PFSK-1 (cell line): ENCODE measurements at regions not wholly inside any gene's neighbourhood (a gene's known extent, or its start where the extent isn't known, plus 50 kb on each side); places are given as distances from the start of the nearest gene placed in this dataset.
A peak's percentile ranks its signal among the peaks of the same experiment; 100 is the strongest.

Source experiments
- FOXP2 ChIP-seq: optimal IDR thresholded peaks from 2 replicates; pipeline ENCODE3; 2011; ENCODE audit warnings: borderline replicate concordance, control low read depth, inconsistent platforms; ENCODE audit not compliant: insufficient read depth; ENCODE audit errors: extremely low read length, extremely low read depth
- POLR2AphosphoS5 ChIP-seq: IDR thresholded peaks from 2 replicates; pipeline ENCODE4 v1.6.1; 2012; ENCODE audit warnings: low read depth, mild to moderate bottlenecking, control low read depth, low read length, moderate library complexity
- SIN3A ChIP-seq: IDR thresholded peaks from 2 replicates; pipeline ENCODE4 v1.6.1; 2012; ENCODE audit warnings: mild to moderate bottlenecking, low read length, moderate library complexity, borderline replicate concordance; ENCODE audit not compliant: insufficient read depth
- TAF1 ChIP-seq: IDR thresholded peaks from 2 replicates; pipeline ENCODE4 v1.6.1; 2012; ENCODE audit warnings: low read length, control low read depth, borderline replicate concordance; ENCODE audit not compliant: insufficient read depth
- TF ChIP-seq, protein P1 (sequence below), 2 experiments: IDR thresholded peaks; 2 replicates each; pipeline versions ENCODE4 v1.6.1 to v1.8.0; 2011 to 2012; ENCODE audit warnings: low read depth in 2 of 2, low read length in 2 of 2, control low read depth in 1 of 2, inconsistent platforms in 1 of 2, mild to moderate bottlenecking in 1 of 2, moderate library complexity in 1 of 2; ENCODE audit not compliant: insufficient read depth in 1 of 2

DNA sequence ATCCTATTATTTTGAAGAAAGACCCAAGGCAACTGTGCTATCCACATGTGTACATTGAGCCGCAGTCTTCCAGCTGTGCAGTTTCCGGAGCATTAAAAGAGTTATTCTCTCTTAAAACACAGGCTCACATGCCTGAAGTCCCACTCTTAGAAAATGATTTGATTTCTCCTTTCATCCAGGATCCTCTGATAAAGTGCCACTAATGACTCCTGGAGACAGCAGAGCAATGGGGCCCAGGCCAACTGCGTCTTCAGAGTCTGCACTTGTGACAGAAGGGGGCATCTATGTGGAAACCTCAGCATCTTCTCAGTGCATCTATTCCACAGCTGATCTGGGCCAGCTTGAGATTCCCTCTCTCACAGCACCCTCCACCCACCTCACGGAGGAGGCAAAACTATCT is 482.1 kb upstream of the AKR1E2 start:
- TF ChIP-seq POLR2AphosphoS5 (no peak), TAF1 (no peak), SIN3A (no peak), FOXP2 (no peak)
- TF ChIP-seq, protein P1, sequence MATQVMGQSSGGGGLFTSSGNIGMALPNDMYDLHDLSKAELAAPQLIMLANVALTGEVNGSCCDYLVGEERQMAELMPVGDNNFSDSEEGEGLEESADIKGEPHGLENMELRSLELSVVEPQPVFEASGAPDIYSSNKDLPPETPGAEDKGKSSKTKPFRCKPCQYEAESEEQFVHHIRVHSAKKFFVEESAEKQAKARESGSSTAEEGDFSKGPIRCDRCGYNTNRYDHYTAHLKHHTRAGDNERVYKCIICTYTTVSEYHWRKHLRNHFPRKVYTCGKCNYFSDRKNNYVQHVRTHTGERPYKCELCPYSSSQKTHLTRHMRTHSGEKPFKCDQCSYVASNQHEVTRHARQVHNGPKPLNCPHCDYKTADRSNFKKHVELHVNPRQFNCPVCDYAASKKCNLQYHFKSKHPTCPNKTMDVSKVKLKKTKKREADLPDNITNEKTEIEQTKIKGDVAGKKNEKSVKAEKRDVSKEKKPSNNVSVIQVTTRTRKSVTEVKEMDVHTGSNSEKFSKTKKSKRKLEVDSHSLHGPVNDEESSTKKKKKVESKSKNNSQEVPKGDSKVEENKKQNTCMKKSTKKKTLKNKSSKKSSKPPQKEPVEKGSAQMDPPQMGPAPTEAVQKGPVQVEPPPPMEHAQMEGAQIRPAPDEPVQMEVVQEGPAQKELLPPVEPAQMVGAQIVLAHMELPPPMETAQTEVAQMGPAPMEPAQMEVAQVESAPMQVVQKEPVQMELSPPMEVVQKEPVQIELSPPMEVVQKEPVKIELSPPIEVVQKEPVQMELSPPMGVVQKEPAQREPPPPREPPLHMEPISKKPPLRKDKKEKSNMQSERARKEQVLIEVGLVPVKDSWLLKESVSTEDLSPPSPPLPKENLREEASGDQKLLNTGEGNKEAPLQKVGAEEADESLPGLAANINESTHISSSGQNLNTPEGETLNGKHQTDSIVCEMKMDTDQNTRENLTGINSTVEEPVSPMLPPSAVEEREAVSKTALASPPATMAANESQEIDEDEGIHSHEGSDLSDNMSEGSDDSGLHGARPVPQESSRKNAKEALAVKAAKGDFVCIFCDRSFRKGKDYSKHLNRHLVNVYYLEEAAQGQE (IDR thresholded peaks at IDR 0.05; ENCODE audit: insufficient read depth in 1 of 2, low read depth in 2 of 2, low read length in 2 of 2), result no peak

GRCh38 chr10:4343091-4343490 is 482.9 kb upstream of the AKR1E2 start:
- TF ChIP-seq POLR2AphosphoS5 (no peak), SIN3A (0 out of 2 replicates have a peak, but pooled peaks have one; percentile 28)

DNA sequence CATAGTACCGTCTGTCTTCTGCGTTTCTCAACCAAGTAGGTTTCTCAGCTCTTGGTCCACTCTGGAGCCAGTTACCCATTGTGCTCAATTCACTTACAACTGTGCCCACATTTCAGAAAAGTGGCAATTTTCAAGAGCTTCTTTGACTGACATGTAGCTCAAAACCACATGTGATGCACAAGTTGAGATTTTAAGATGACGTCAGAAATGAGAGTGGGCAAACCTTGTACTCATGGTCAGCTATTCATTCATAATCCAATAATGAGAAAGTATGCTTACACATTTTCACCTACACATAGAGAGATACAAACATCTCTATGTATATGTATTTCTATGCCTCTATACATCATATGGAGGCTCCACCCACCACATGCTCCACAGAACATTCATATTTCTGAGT is 487.2 kb upstream of the AKR1E2 start:
- no peak for TF ChIP-seq FOXP2
- no peak for TF ChIP-seq TAF1
- no peak for TF ChIP-seq POLR2AphosphoS5
- no peak for TF ChIP-seq SIN3A
- TF ChIP-seq, protein P1 (IDR thresholded peaks at IDR 0.05; ENCODE audit: insufficient read depth in 1 of 2, low read depth in 2 of 2, low read length in 2 of 2), result no peak

GRCh38 chr10:4337563-4337962 is 488.4 kb upstream of the AKR1E2 start:
- TF ChIP-seq, protein P1 (IDR thresholded peaks at IDR 0.05; ENCODE audit: insufficient read depth in 1 of 2, low read depth in 2 of 2, low read length in 2 of 2), result peak in 1 of 2 experiments; percentile 59; a peak in 1 of 4 replicates
- no peak for TF ChIP-seq TAF1
- TF ChIP-seq FOXP2, result peak; percentile 41
- TF ChIP-seq SIN3A, result no peak; the same call in 1 of the 2 replicates
- TF ChIP-seq POLR2AphosphoS5, result peak; percentile 22; the same call in 1 of the 2 replicates

DNA sequence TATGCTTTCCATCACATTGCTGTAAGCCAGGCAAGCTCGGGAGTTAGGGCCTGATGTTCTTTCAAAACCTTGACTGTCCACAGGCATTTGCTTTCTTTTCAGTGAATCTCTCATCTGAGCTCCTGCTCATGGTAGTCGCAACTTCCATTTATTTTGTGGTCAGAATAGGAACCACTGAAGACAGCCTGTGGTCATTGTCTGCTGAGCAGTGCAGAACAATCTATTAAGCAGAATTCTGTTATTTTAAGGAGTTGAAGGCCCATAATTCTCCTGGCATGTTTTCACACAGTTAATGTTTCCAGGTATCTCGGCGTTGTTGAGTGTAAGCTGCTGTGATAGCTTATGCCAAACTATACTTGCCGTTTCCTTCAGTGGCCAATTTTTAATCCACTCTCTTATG is 491.1 kb upstream of the AKR1E2 start:
- TF ChIP-seq FOXP2 (no peak), TAF1 (no peak), SIN3A (no peak), POLR2AphosphoS5 (no peak)
- TF ChIP-seq, protein P1 (IDR thresholded peaks at IDR 0.05; ENCODE audit: insufficient read depth in 1 of 2, low read depth in 2 of 2, low read length in 2 of 2), result no peak
